ENCODE measurements at regions not wholly inside any gene's neighbourhood (a gene's known extent, or its start where the extent isn't known, plus 50 kb on each side); places are given as distances from the start of the nearest gene placed in this dataset.

DNA sequence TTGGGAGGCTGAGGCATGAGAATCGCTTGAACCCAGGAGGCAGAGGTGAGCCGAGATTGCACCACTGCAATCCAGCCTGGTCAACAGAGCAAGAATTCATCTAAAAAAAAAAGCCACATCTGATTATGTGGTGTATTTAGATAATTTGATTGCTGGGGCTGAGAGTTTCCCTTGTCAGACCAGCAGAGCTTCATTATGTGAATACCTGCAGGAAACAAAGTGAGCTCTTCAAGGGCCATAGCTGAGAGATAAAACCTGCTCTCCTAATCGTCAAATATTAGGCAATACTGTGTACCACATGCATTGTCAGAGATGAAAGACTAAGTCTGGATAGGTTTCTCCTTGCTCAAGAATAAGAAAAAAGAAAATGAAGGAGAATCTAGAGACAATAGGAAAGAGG, 800.0 kb upstream of the IGFBP7 start:
- intact Hi-C loops (cut with DNase I; ENCODE audit: low total_unique reads) = no loop called here
- H3K9me3 ChIP-seq = no peaks in the 10 kb centered on the region
- H3K4me1 ChIP-seq = no peaks in the 10 kb centered on the region
- no peak for DNase-seq
- WGBS, 5 donors = 88 to 91% (median 90%) methylated on average over 3 of the region's 3 CpGs
- H3K36me3 ChIP-seq = no peaks in the 10 kb centered on the region
- H3K27ac ChIP-seq = no peak overlapping the region
- H3K4me3 ChIP-seq = no peak overlapping the region
- H3K27me3 ChIP-seq (replicated peaks in 1 of 7) = no peaks in the 10 kb centered on the region
- TF ChIP-seq POLR2A (IDR thresholded peaks at IDR 0.05) (no peak), POLR2AphosphoS5 (IDR thresholded peaks at IDR 0.05) (no peak)
- TF ChIP-seq, protein P1, sequence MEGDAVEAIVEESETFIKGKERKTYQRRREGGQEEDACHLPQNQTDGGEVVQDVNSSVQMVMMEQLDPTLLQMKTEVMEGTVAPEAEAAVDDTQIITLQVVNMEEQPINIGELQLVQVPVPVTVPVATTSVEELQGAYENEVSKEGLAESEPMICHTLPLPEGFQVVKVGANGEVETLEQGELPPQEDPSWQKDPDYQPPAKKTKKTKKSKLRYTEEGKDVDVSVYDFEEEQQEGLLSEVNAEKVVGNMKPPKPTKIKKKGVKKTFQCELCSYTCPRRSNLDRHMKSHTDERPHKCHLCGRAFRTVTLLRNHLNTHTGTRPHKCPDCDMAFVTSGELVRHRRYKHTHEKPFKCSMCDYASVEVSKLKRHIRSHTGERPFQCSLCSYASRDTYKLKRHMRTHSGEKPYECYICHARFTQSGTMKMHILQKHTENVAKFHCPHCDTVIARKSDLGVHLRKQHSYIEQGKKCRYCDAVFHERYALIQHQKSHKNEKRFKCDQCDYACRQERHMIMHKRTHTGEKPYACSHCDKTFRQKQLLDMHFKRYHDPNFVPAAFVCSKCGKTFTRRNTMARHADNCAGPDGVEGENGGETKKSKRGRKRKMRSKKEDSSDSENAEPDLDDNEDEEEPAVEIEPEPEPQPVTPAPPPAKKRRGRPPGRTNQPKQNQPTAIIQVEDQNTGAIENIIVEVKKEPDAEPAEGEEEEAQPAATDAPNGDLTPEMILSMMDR (IDR thresholded peaks at IDR 0.05 in 8 of 11, conservative IDR thresholded peaks at IDR 0.05 in 3 of 11) = no peak

- no peaks in the 10 kb centered on the region for H3K4me1 ChIP-seq
- H3K36me3 ChIP-seq = no peaks in the 10 kb centered on the region
- H3K4me3 ChIP-seq = no peak overlapping the region
- TF ChIP-seq, protein P1 (IDR thresholded peaks at IDR 0.05 in 8 of 11, conservative IDR thresholded peaks at IDR 0.05 in 3 of 11) = no peak
- no peak for TF ChIP-seq POLR2AphosphoS5 (IDR thresholded peaks at IDR 0.05)
- intact Hi-C loops (cut with DNase I; ENCODE audit: low total_unique reads) = no loop called here
- no peaks in the 10 kb centered on the region for H3K9me3 ChIP-seq
- 78 to 93% (median 82%) methylated on average over 3 of the region's 3 CpGs for WGBS, 5 donors
- no peak for DNase-seq
- H3K27ac ChIP-seq = no peak overlapping the region
- H3K27me3 ChIP-seq (replicated peaks in 1 of 7) = no peaks in the 10 kb centered on the region
Observed at GRCh38 chr4:57905965-57906364, 795.8 kb upstream of the IGFBP7 start.

DNA sequence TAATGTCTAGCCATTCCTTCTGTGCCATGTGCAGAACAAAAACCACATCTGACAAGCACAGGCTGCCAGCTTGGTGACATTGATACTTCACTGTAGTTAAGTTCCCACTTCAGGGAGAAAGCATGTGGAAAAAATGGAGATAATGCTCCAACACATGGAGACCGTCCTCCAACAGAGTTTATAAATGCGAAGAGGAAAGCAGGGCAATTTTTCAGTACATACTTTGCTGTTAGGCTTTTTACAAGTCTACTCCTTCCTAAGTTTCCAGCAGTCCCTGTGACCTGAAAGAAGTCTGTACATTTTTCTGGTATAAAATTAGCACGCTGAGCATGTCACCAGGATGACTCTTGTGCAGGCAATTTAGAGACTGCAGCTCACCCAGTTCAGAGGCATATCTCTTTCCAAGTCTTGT, 766.9 kb upstream of the IGFBP7 start:
- WGBS, 5 donors = 72 to 85% (median 81%) methylated on average over 3 of the region's 3 CpGs
- Histone ChIP-seq H3K4me3 (no peak overlapping the region), H3K27ac (no peak overlapping the region)

DNA sequence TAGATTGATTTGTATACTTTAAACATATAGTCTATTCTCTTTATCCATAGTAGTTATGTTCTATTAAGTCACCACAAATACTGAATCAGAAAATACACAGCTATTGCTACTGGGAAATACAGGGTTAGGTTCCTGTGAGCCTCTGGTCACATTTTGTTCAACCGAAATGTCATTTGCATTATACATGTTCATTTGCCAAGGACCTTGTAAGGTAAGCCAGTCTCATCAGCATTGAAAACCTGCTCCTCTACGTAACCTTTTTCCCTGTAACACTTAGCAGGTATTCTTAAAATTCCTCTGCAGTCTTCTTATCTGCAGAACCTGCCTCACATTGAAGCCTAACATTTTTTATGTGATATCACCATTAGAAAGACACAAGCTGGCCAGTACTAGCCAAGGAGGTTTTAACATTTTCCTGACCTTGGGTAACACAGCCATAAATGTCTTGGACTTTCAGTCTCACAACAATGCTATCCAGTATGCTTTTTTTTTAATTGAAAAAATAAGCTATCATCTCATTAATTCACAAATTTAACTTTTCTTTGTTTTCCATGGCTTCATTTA, 765.7 kb upstream of the IGFBP7 start:
- Histone ChIP-seq H3K4me3 (no peak overlapping the region), H3K9me3 (peaks cover 0 to 6% (median 0%) of the 10 kb centered on the region in 8 donors), H3K27ac (no peak overlapping the region), H3K4me1 (no peaks in the 10 kb centered on the region), H3K36me3 (no peaks in the 10 kb centered on the region), H3K27me3 (replicated peaks in 1 of 7) (no peaks in the 10 kb centered on the region)
- TF ChIP-seq POLR2A (IDR thresholded peaks at IDR 0.05) (no peak), POLR2AphosphoS5 (IDR thresholded peaks at IDR 0.05) (no peak)
- TF ChIP-seq, protein P1 (IDR thresholded peaks at IDR 0.05 in 8 of 11, conservative IDR thresholded peaks at IDR 0.05 in 3 of 11) = no peak
- no peak for DNase-seq
- 67 to 79% (median 74%) methylated on average over 2 of the region's 2 CpGs for WGBS, 5 donors
- intact Hi-C loops (cut with DNase I; ENCODE audit: low total_unique reads) = no loop called here

More for the DNA sequence above, 766.9 kb upstream of the IGFBP7 start:
- DNase-seq = no peak
- Histone ChIP-seq H3K36me3 (no peaks in the 10 kb centered on the region), H3K4me1 (no peaks in the 10 kb centered on the region), H3K27me3 (replicated peaks in 1 of 7) (no peaks in the 10 kb centered on the region), H3K9me3 (peaks cover 0 to 6% (median 0%) of the 10 kb centered on the region in 8 donors)
- intact Hi-C loops (cut with DNase I; ENCODE audit: low total_unique reads) = no loop called here
- TF ChIP-seq, protein P1 (IDR thresholded peaks at IDR 0.05 in 8 of 11, conservative IDR thresholded peaks at IDR 0.05 in 3 of 11) = no peak
- TF ChIP-seq POLR2A (IDR thresholded peaks at IDR 0.05) = no peak

All from spleen (tissue), 11 donors.